Mesenchymal stem cell (in vitro differentiated cells and primary cell): ENCODE measurements at regions not wholly inside any gene's neighbourhood (a gene's known extent, or its start where the extent isn't known, plus 50 kb on each side); places are given as distances from the start of the nearest gene placed in this dataset.

Experiments
- DNase-seq: peaks from one replicate; pipeline ENCODE4 v3.0.0-alpha.2; 2013
- H2AFZ ChIP-seq: one replicate; pipeline ENCODE4 v1.6.1; 2013; ENCODE audit warnings: low read depth, mild to moderate bottlenecking, control low read depth, inconsistent platforms, low read length, moderate library complexity
- H2AK5ac ChIP-seq: 2 replicates; pipeline ENCODE4 v1.6.1; 2013; ENCODE audit warnings: low read length, moderate library complexity, mild to moderate bottlenecking, inconsistent platforms; ENCODE audit not compliant: severe bottlenecking
- H2BK120ac ChIP-seq: one replicate; pipeline ENCODE4 v1.6.1; 2013; ENCODE audit warnings: low read depth, mild to moderate bottlenecking, inconsistent platforms, low read length, moderate library complexity
- H2BK12ac ChIP-seq, 2 experiments: one replicate each; pipeline ENCODE4 v1.6.1; 2013; ENCODE audit warnings: inconsistent platforms in 2 of 2, low read length in 2 of 2, mild to moderate bottlenecking in 2 of 2, moderate library complexity in 2 of 2, control low read depth in 1 of 2
- H2BK15ac ChIP-seq: one replicate; pipeline ENCODE4 v1.6.1; 2013; ENCODE audit warnings: mild to moderate bottlenecking, low read depth, inconsistent platforms; ENCODE audit not compliant: poor library complexity, severe bottlenecking
- H2BK5ac ChIP-seq: 2 replicates; pipeline ENCODE4 v1.6.1; 2013; ENCODE audit warnings: low read depth, mild to moderate bottlenecking, low read length, control low read depth, inconsistent platforms; ENCODE audit not compliant: poor library complexity, severe bottlenecking
- H3K14ac ChIP-seq, 2 experiments: one replicate each; pipeline ENCODE4 v1.6.1; 2013; ENCODE audit warnings: inconsistent platforms in 2 of 2, low read length in 2 of 2, control low read depth in 1 of 2, mild to moderate bottlenecking in 1 of 2, moderate library complexity in 1 of 2
- H3K18ac ChIP-seq, 2 experiments: one replicate each; pipeline ENCODE4 v1.6.1; 2013; ENCODE audit warnings: inconsistent platforms in 2 of 2, low read length in 2 of 2, control low read depth in 1 of 2, low read depth in 1 of 2, mild to moderate bottlenecking in 1 of 2
- H3K23ac ChIP-seq, 2 experiments: one replicate each; pipeline ENCODE4 v1.6.1; 2013; ENCODE audit warnings: inconsistent platforms in 2 of 2, low read length in 2 of 2, mild to moderate bottlenecking in 2 of 2, moderate library complexity in 2 of 2, control low read depth in 1 of 2
- H3K27ac ChIP-seq: 2 replicates; pipeline ENCODE4 v1.5.1; 2013; ENCODE audit warnings: mild to moderate bottlenecking, moderate library complexity, low read length, control low read depth, inconsistent platforms; ENCODE audit not compliant: poor library complexity, severe bottlenecking
- H3K27me3 ChIP-seq, 2 experiments: 2 replicates each; pipeline versions ENCODE4 v1.6.1 to v1.7.0; 2013; ENCODE audit warnings: low read length in 2 of 2, mild to moderate bottlenecking in 2 of 2, moderate library complexity in 2 of 2, control low read depth in 1 of 2, inconsistent platforms in 1 of 2; ENCODE audit not compliant: control insufficient read depth in 1 of 2, insufficient read depth in 1 of 2
- H3K36me3 ChIP-seq, 2 experiments: 2 replicates each; pipeline versions ENCODE4 v1.6.1 to v1.7.0; 2013; ENCODE audit warnings: low read length in 2 of 2, control low read depth in 1 of 2, inconsistent platforms in 1 of 2, low read depth in 1 of 2, mild to moderate bottlenecking in 1 of 2; ENCODE audit not compliant: insufficient read depth in 2 of 2, control insufficient read depth in 1 of 2
- H3K4ac ChIP-seq, 2 experiments: one replicate each; pipeline ENCODE4 v1.6.1; 2013; ENCODE audit warnings: inconsistent platforms in 2 of 2, low read length in 2 of 2, mild to moderate bottlenecking in 2 of 2, moderate library complexity in 2 of 2, control low read depth in 1 of 2, low read depth in 1 of 2
- H3K4me1 ChIP-seq: 2 replicates; pipeline ENCODE4 v1.6.1; 2013; ENCODE audit warnings: low read depth, low read length, control low read depth; ENCODE audit not compliant: control insufficient read depth, insufficient read depth
- H3K4me2 ChIP-seq: 2 replicates; pipeline ENCODE4 v1.6.1; 2013; ENCODE audit warnings: low read length, mild to moderate bottlenecking, inconsistent platforms; ENCODE audit not compliant: poor library complexity, severe bottlenecking
- H3K4me3 ChIP-seq, 2 experiments: 2 replicates each; pipeline versions ENCODE4 v1.5.1 to v1.7.0; 2013; ENCODE audit warnings: low read length in 2 of 2, mild to moderate bottlenecking in 2 of 2, control low read depth in 1 of 2, low read depth in 1 of 2; ENCODE audit not compliant: insufficient read depth in 1 of 2
- H3K79me1 ChIP-seq: replicated peaks from 2 replicates; pipeline ENCODE4 v1.6.1; 2013; ENCODE audit warnings: mild to moderate bottlenecking, control low read depth, low read length, inconsistent platforms; ENCODE audit not compliant: poor library complexity, severe bottlenecking
- H3K9ac ChIP-seq: 2 replicates; pipeline ENCODE4 v1.7.0; 2013; ENCODE audit warnings: mild to moderate bottlenecking, low read length, moderate library complexity
- H3K9me3 ChIP-seq: 2 replicates; pipeline ENCODE4 v1.7.0; 2013; ENCODE audit warnings: mild to moderate bottlenecking, low read length; ENCODE audit not compliant: control insufficient read depth
- H4K8ac ChIP-seq: one replicate; pipeline ENCODE4 v1.6.1; 2013; ENCODE audit warnings: inconsistent platforms, mild to moderate bottlenecking, low read length, moderate library complexity
- H4K91ac ChIP-seq: one replicate; pipeline ENCODE4 v1.6.1; 2013; ENCODE audit warnings: mild to moderate bottlenecking, low read length, inconsistent platforms
- WGBS: methylation state at CpG from one replicate; pipeline ENCODE4 v1.1.7; 2013; ENCODE audit warnings: mixed read lengths; 5-methylcytosine and 5-hydroxymethylcytosine counted together

DNA sequence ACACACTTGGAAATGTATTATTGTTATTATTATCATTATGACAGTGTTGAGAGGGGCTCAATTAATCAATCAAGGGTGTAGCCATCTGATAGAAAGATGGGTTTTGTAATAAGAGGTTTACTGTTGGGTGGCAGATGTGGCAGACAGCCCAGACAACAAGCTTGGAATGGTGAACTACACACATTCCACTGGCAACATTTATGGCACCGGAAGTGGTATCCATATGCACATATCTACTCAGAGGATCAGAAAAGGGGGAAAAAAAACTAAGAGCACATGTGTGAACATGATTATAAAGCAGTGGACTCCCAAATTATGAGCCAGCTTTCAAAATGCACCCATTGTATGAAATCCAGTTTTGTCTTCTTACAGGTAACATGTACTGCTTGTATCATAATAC lies 125.9 kb upstream of the ARX start:
- Histone ChIP-seq H3K4me2 (no peak overlapping the region), H3K4me1 (no peaks in the 10 kb centered on the region), H2BK15ac (no peak overlapping the region), H2AK5ac (no peak overlapping the region), H3K27me3 (peaks cover 4 to 27% of the 10 kb centered on the region in 2 experiments), H3K4ac (no peak overlapping the region), H3K4me3 (no peak overlapping the region), H3K27ac (no peak overlapping the region), H3K23ac (no peak overlapping the region), H3K9me3 (no peaks in the 10 kb centered on the region), H2AFZ (no peak overlapping the region), H4K8ac (no peak overlapping the region), H3K79me1 (no peaks in the 10 kb centered on the region), H3K14ac (no peak overlapping the region), H2BK120ac (no peak overlapping the region), H3K18ac (no peak overlapping the region), H3K9ac (no peak overlapping the region), H2BK5ac (no peak overlapping the region), H3K36me3 (no peaks in the 10 kb centered on the region), H4K91ac (no peak overlapping the region), H2BK12ac (no peak overlapping the region)
- no peak for DNase-seq
- no CpG with 5 or more reads among the region's 1 CpG for WGBS

DNA sequence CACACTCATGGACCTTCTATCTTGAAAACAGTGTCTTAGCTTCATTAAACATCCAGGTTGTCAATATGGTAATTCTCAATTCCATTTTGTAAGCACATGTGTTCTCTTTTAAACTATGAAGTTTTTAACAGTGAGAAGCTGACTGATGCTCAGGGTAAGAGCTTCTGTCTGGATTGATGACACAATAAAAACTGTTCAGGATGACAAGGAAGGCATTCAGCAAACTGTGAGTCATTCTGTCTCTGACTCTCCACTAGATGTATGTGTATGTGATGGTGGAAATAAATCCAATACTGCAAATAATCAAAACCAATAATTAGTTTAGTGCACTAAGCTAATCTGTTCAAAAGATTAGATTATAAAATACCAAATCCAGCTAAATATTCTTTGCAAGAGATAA lies 115.3 kb upstream of the ARX start:
- no peak overlapping the region for H2BK120ac ChIP-seq

DNA sequence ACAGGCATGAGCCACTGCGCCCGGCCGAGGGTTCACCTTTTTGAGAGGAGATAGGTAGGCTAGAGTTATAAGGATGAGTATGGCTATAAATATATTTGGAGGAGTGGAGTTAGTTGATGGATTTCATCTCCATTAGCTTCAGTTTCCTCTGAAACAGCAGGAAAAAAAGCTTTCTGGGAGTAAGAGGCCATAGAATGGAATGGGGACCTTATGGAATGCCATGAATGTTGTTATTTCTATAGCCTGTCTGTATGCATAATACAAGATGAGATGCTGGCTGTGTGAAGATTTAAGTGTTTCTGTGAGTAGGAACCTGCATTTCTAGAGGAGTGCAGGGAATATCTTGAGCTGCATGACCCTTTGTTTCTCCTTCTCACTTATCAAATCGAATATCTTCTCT lies 114.9 kb upstream of the ARX start:
- Histone ChIP-seq H3K4ac (no peak overlapping the region), H3K36me3 (no peaks in the 10 kb centered on the region), H2BK120ac (no peak overlapping the region), H2AFZ (no peak overlapping the region), H4K8ac (no peak overlapping the region), H3K27ac (no peak overlapping the region), H2BK15ac (no peak overlapping the region), H3K9ac (no peak overlapping the region), H3K4me1 (no peaks in the 10 kb centered on the region), H2BK12ac (no peak overlapping the region), H3K18ac (no peak overlapping the region), H3K79me1 (no peaks in the 10 kb centered on the region), H3K14ac (no peak overlapping the region), H2AK5ac (no peak overlapping the region), H3K27me3 (no peaks in the 10 kb centered on the region), H4K91ac (no peak overlapping the region), H3K23ac (no peak overlapping the region), H3K4me2 (no peak overlapping the region), H3K4me3 (no peak overlapping the region), H3K9me3 (no peaks in the 10 kb centered on the region), H2BK5ac (no peak overlapping the region)
- 91% methylated on average over 4 of the region's 4 CpGs for WGBS
- no peak for DNase-seq

More for the DNA sequence above, 115.3 kb upstream of the ARX start:
- Histone ChIP-seq H2BK15ac (no peak overlapping the region), H2BK12ac (no peak overlapping the region), H3K9ac (no peak overlapping the region), H3K4me2 (no peak overlapping the region), H3K27ac (no peak overlapping the region), H3K9me3 (no peaks in the 10 kb centered on the region), H4K8ac (no peak overlapping the region), H3K4ac (no peak overlapping the region), H3K4me1 (no peaks in the 10 kb centered on the region), H4K91ac (no peak overlapping the region), H3K18ac (no peak overlapping the region), H3K14ac (no peak overlapping the region), H2AFZ (no peak overlapping the region), H3K23ac (no peak overlapping the region), H2BK5ac (no peak overlapping the region), H2AK5ac (no peak overlapping the region), H3K4me3 (no peak overlapping the region), H3K27me3 (no peaks in the 10 kb centered on the region), H3K79me1 (no peaks in the 10 kb centered on the region), H3K36me3 (no peaks in the 10 kb centered on the region)
- no peak for DNase-seq

DNA sequence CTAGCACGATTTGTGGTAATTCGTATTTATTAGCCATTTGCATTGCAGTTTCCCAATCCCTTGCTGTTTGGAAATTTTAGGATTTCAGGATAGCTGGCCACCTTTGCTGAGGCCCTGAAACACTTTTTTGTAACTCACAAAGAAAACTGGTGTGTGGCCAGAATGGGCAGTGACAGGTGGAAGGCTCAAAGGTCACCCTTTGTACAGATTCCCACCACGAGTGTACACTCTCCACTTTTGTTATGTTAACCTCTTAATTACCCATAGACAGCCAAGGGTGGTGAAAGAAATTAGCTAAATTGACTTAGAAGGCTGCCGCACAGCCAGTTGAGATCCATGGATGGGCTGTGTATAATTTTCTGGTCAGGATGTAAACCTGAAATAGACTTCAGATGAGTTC lies 109.7 kb upstream of the ARX start:
- Histone ChIP-seq H3K14ac (no peak overlapping the region), H3K4me2 (no peak overlapping the region), H3K4me3 (no peak overlapping the region), H2BK15ac (no peak overlapping the region), H2AK5ac (no peak overlapping the region), H4K8ac (no peak overlapping the region), H3K18ac (no peak overlapping the region), H3K36me3 (no peaks in the 10 kb centered on the region), H3K27me3 (no peaks in the 10 kb centered on the region), H2BK120ac (no peak overlapping the region), H4K91ac (no peak overlapping the region), H3K4ac (no peak overlapping the region), H2BK5ac (no peak overlapping the region), H3K9me3 (no peaks in the 10 kb centered on the region), H2AFZ (no peak overlapping the region), H3K27ac (no peak overlapping the region), H2BK12ac (no peak overlapping the region), H3K4me1 (no peaks in the 10 kb centered on the region), H3K23ac (no peak overlapping the region), H3K79me1 (no peaks in the 10 kb centered on the region), H3K9ac (no peak overlapping the region)
- DNase-seq, result no peak
- 100% methylated on average over 3 of the region's 4 CpGs for WGBS
